Epithelial cell of esophagus (primary cell): ENCODE measurements at regions not wholly inside any gene's neighbourhood (a gene's known extent, or its start where the extent isn't known, plus 50 kb on each side); places are given as distances from the start of the nearest gene placed in this dataset.

Source experiments
- DNase-seq: peaks from one replicate; pipeline ENCODE4 v3.0.0; 2010; ENCODE audit warnings: low read depth
- H3K4me3 ChIP-seq: 2 replicates; pipeline ENCODE4 v1.5.1; 2011; ENCODE audit warnings: mild to moderate bottlenecking, low read length, control low read depth
- TF ChIP-seq, protein P1 (sequence below): IDR thresholded peaks from 2 replicates; pipeline ENCODE4 v1.5.1; 2011; ENCODE audit warnings: low read depth, mild to moderate bottlenecking, low read length, control low read depth, inconsistent platforms; ENCODE audit not compliant: insufficient read depth; ENCODE audit errors: missing control alignments

DNA sequence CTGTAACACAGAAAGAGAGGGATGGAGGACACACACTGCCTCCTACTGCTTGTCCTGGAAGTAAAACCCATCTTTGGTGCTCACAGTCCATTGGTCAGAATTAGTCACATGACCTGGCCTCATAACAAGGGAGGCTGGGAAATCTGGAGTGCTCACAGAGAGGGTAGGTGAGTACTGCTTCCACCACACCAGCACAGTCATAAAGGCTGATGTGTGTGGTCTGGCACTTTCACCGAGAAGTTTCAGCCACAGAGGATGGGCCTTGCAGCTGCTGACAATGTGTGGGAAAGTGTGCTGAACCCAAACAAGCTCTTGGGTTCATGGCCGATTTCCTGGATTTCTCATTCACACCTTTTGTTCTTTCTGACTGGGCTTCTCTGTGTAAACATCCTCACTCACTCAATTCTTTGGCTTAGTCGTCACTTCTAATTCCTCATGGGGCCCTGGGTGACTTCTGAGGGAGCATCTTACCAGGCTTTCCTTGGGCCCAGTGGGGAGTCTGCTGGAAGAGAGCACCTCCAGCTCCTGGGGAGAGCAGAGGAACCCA, 100.7 kb downstream of the ASB7 start:
- peak; percentile 94 for DNase-seq
- TF ChIP-seq, protein P1, sequence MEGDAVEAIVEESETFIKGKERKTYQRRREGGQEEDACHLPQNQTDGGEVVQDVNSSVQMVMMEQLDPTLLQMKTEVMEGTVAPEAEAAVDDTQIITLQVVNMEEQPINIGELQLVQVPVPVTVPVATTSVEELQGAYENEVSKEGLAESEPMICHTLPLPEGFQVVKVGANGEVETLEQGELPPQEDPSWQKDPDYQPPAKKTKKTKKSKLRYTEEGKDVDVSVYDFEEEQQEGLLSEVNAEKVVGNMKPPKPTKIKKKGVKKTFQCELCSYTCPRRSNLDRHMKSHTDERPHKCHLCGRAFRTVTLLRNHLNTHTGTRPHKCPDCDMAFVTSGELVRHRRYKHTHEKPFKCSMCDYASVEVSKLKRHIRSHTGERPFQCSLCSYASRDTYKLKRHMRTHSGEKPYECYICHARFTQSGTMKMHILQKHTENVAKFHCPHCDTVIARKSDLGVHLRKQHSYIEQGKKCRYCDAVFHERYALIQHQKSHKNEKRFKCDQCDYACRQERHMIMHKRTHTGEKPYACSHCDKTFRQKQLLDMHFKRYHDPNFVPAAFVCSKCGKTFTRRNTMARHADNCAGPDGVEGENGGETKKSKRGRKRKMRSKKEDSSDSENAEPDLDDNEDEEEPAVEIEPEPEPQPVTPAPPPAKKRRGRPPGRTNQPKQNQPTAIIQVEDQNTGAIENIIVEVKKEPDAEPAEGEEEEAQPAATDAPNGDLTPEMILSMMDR: no peak
- H3K4me3 ChIP-seq: no peak overlapping the region

DNA sequence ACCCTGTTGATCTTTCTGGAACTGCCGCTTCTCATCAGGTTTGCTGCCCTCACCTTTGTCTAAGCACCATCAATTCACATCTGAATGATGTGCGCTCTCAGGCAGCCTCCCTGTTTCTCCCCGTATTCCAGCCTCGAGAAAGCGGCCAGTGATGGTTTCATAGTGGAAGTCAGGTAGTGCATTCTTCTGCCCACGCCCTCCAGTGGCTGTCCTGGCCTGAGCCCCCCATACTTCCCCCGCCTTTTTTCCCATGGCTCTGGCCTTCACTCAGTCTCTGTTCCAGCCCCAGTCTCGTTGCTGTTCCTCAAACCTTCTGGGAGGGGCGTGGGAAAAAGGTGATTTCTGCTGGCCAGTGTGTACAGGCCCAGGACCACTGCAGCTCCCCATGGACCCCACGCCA, 101.3 kb downstream of the ASB7 start:
- TF ChIP-seq, protein P1: no peak
- DNase-seq: no peak
- H3K4me3 ChIP-seq: no peak overlapping the region

GRCh38 chr15:100704281-100705055, 102.1 kb downstream of the ASB7 start:
- TF ChIP-seq, protein P1: no peak
- peak; percentile 96 for DNase-seq
- H3K4me3 ChIP-seq: no peak overlapping the region

GRCh38 chr15:100705065-100705464, 102.7 kb downstream of the ASB7 start:
- TF ChIP-seq, protein P1: no peak
- H3K4me3 ChIP-seq: no peak overlapping the region
- no peak for DNase-seq

DNA sequence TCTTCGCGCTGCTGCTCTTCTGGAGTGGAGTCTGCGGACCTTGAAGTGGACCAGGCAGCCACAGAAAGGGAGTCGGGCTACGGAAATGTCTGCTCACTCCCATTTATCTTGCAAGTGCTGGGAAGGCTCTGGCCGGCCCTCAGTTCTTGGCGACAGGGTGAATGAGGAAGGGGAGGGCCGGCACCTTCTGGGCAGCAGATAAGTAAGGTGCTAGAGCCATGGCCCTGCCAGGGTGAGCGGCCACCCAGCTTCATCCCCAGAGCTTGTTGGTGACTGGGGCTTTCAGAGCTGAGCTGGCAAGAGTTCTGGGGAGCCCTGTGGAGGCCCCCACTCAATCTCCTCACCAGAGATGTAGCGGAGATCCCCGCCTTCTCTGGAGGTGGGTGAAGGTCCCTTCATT, 103.5 kb downstream of the ASB7 start:
- DNase-seq: no peak
- TF ChIP-seq, protein P1: no peak
- no peak overlapping the region for H3K4me3 ChIP-seq

GRCh38 chr15:100707229-100707628, 104.8 kb downstream of the ASB7 start:
- TF ChIP-seq, protein P1: no peak
- H3K4me3 ChIP-seq: no peak overlapping the region
- DNase-seq: no peak

DNA sequence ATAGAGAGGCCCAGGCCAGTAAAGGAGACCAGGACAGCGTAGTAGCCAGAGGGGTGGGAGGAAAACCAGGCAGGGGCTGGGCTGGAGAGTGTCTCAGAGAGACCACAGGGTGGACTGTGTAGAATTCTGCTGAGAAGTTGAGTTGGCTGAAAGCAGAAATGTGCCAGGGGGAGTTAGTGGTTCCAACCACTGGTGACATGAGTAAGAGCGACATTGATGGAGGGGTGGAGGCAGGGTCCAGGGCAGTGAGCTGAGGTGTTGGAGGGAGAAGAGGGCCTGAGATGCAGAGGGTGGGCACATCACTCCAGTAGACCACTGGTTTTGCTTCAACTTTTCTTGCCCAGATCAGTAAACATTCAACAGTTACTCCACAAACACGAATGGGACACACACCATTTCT, 106.5 kb downstream of the ASB7 start:
- no peak overlapping the region for H3K4me3 ChIP-seq
- TF ChIP-seq, protein P1: no peak
- DNase-seq: no peak
